PC-3 (cell line): ENCODE measurements at regions not wholly inside any gene's neighbourhood (a gene's known extent, or its start where the extent isn't known, plus 50 kb on each side); places are given as distances from the start of the nearest gene placed in this dataset.
A peak's percentile ranks its signal among the peaks of the same experiment; 100 is the strongest.

Experiments
- ATAC-seq: fragments of 200-7000 bp; cut with Tn5 transposase; 2 replicates; pipeline ENCODE4 v1.9.1; 2020; ENCODE audit warnings: mild to moderate bottlenecking, moderate library complexity
- BruUV-seq: library from RNA; stranded (reverse); fragments of 400-500 nt; replicated peaks from 2 replicates; lab custom pipeline; 2021; lab: Mats Ljungman, UMichigan
- CTCF ChIA-PET: fragments of 300-600 bp; sonication (Branson Sonifier 250); formaldehyde crosslinking; loops from one replicate; lab custom pipeline; 2022; ENCODE audit warnings: antibody characterized with exemption; lab: Charles Lee
- POLR2A ChIA-PET: fragments of 300-600 bp; sonication (Branson Sonifier 250); formaldehyde crosslinking; loops from one replicate; lab custom pipeline; 2022; ENCODE audit warnings: antibody characterized with exemption; ENCODE audit not compliant: unreplicated experiment; lab: Charles Lee
- DNase-seq: peaks from one replicate; pipeline ENCODE4 v3.0.0-alpha.2; 2015
- H2AFZ ChIP-seq: fragments of 300-600 bp; sonication (generic); 2 replicates; pipeline ENCODE4 v1.6.0; 2016; ENCODE audit warnings: antibody characterized with exemption, low read length
- H3F3A ChIP-seq: fragments of 300-600 bp; sonication (generic); one replicate; pipeline ENCODE4 v1.6.0; 2017; ENCODE audit warnings: antibody characterized with exemption, low read length, control low read depth, mild to moderate bottlenecking; ENCODE audit not compliant: unreplicated experiment
- H3K27ac ChIP-seq: fragments of 300-600 bp; sonication (generic); 2 replicates; pipeline ENCODE4 v1.5.1; 2016; ENCODE audit warnings: mild to moderate bottlenecking, low read length
- H3K27me3 ChIP-seq: fragments of 300-600 bp; sonication (generic); 2 replicates; pipeline ENCODE4 v1.6.1; 2016; ENCODE audit warnings: low read length, mixed read lengths
- H3K36me3 ChIP-seq: fragments of 300-600 bp; sonication (generic); 2 replicates; pipeline ENCODE4 v1.6.1; 2016; ENCODE audit warnings: low read depth, mixed run types, low read length, mixed read lengths
- H3K4me1 ChIP-seq: fragments of 300-600 bp; sonication (generic); 2 replicates; pipeline ENCODE4 v1.5.1; 2016; ENCODE audit warnings: low read length; ENCODE audit not compliant: insufficient read depth
- H3K4me2 ChIP-seq: fragments of 300-600 bp; sonication (generic); 2 replicates; pipeline ENCODE4 v1.6.0; 2016; ENCODE audit warnings: low read length
- H3K4me3 ChIP-seq: fragments of 300-600 bp; sonication (generic); 2 replicates; pipeline ENCODE4 v1.5.1; 2016; ENCODE audit warnings: mild to moderate bottlenecking, low read length, mixed read lengths
- H3K79me2 ChIP-seq: fragments of 300-600 bp; sonication (generic); 2 replicates; pipeline ENCODE4 v1.6.1; 2017; ENCODE audit warnings: low read length, mixed read lengths
- H3K9ac ChIP-seq: fragments of 300-600 bp; sonication (generic); 2 replicates; pipeline ENCODE4 v1.6.0; 2016; ENCODE audit warnings: mild to moderate bottlenecking, low read length
- H3K9me2 ChIP-seq: fragments of 300-600 bp; sonication (generic); replicated peaks from 2 replicates; pipeline ENCODE4 v1.6.1; 2016; ENCODE audit warnings: mixed run types, low read length, mixed read lengths
- H3K9me3 ChIP-seq: fragments of 300-600 bp; sonication (generic); 2 replicates; pipeline ENCODE4 v1.6.1; 2016; ENCODE audit warnings: low read length, mixed read lengths
- H4K20me1 ChIP-seq: fragments of 300-600 bp; sonication (generic); 2 replicates; pipeline ENCODE4 v1.6.1; 2016; ENCODE audit warnings: low read length, mixed read lengths
- CTCF ChIP-seq: fragments of 300-600 bp; sonication (generic); conservative IDR thresholded peaks from 2 replicates; pipeline ENCODE4 v1.5.1; 2017; ENCODE audit warnings: antibody characterized with exemption, low read depth, mild to moderate bottlenecking, low read length
- EZH2 ChIP-seq: fragments of 300-600 bp; sonication (generic); IDR thresholded peaks from one replicate; pipeline ENCODE4 v1.6.1; 2017; ENCODE audit warnings: antibody characterized with exemption, mild to moderate bottlenecking, low read length; ENCODE audit not compliant: unreplicated experiment
- EZH2phosphoT487 ChIP-seq: fragments of 300-600 bp; sonication (generic); IDR thresholded peaks from 2 replicates; pipeline ENCODE4 v1.6.1; 2018; ENCODE audit warnings: mild to moderate bottlenecking, antibody characterized with exemption, low read length, borderline replicate concordance
- intact Hi-C: fragments of 100-400 bp; cut with micrococcal nuclease; formaldehyde crosslinking; loops from 2 replicates; pipeline ENCODE4 v1.9.0; 2023

DNA sequence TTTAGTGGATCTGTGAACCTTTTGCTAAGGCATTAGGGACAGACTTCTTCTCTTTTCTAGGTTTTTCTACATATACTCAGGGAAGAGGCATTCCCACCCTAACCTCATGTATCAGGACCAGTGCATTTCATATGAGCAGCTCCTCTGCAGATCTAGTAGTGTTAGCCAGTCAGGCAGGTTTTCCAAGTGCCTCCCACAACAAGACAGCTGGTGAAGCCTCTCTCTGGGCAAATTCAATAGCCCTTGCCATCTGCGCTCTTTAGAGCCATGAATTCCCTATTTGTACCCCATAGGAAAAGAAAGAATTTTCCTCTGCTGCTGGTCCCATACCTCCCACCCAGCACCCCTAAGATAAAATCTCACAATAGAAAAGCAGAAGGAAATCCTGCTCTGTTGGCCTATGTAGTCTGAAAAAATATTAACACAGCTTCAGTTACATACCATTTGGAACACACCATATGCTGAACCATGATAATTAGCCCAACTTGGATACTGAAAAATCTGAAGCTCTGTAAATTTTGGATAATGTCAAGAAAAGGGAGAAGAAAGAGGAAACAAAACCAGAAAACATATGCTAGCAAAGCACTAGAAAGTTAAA, 1354.6 kb upstream of the NRXN1 start:
- Histone ChIP-seq H3K9ac (no peak overlapping the region), H3K27ac (no peak overlapping the region), H3K9me2 (no peaks in the 10 kb centered on the region), H3K4me1 (0 out of 2 replicates have a peak, but pooled peaks cover 7% of the 10 kb centered on the region), H3K4me2 (no peak overlapping the region), H3K36me3 (no peaks in the 10 kb centered on the region), H2AFZ (no peak overlapping the region), H4K20me1 (no peaks in the 10 kb centered on the region), H3K4me3 (no peak overlapping the region), H3K9me3 (no peaks in the 10 kb centered on the region), H3K79me2 (no peaks in the 10 kb centered on the region), H3K27me3 (no peaks in the 10 kb centered on the region), H3F3A (no peaks in the 10 kb centered on the region)
- no TSS peak for BruUV-seq
- DNase-seq (no peak), ATAC-seq (no peak)
- intact Hi-C loops, result no loop called here
- no peak for TF ChIP-seq EZH2phosphoT487
- no peak for TF ChIP-seq EZH2
- no peak for TF ChIP-seq CTCF
- ChIA-PET CTCF (no interaction called here), POLR2A (no interaction called here)

GRCh38 chr2:52383541-52383940, 1351.6 kb upstream of the NRXN1 start:
- 0 out of 2 replicates have a peak, but pooled peaks cover 7% of the 10 kb centered on the region for H3K4me1 ChIP-seq
- H3K9me3 ChIP-seq, result no peaks in the 10 kb centered on the region
- TF ChIP-seq EZH2phosphoT487 (no peak), CTCF (no peak), EZH2 (no peak)
- no peaks in the 10 kb centered on the region for H3K79me2 ChIP-seq
- no peak overlapping the region for H3K4me3 ChIP-seq
- BruUV-seq, result no TSS peak
- POLR2A ChIA-PET, result no interaction called here
- intact Hi-C loops, result no loop called here
- no peak for ATAC-seq
- DNase-seq, result no peak
- H4K20me1 ChIP-seq, result no peaks in the 10 kb centered on the region
- H2AFZ ChIP-seq, result no peak overlapping the region
- H3K4me2 ChIP-seq, result no peak overlapping the region
- H3K27me3 ChIP-seq, result no peaks in the 10 kb centered on the region
- no peak overlapping the region for H3K27ac ChIP-seq
- no peaks in the 10 kb centered on the region for H3K36me3 ChIP-seq
- no peaks in the 10 kb centered on the region for H3K9me2 ChIP-seq
- no peak overlapping the region for H3K9ac ChIP-seq
- H3F3A ChIP-seq, result no peaks in the 10 kb centered on the region
- CTCF ChIA-PET, result no interaction called here

GRCh38 chr2:52369178-52369577, 1337.2 kb upstream of the NRXN1 start:
- ATAC-seq, result peak; percentile 73; the same call in 1 of the 2 replicates
- Histone ChIP-seq H4K20me1 (no peaks in the 10 kb centered on the region), H3K4me1 (no peaks in the 10 kb centered on the region), H3K9me2 (no peaks in the 10 kb centered on the region), H3K27ac (no peak overlapping the region), H3K9ac (no peak overlapping the region), H3K4me2 (no peak overlapping the region), H2AFZ (no peak overlapping the region), H3K4me3 (no peak overlapping the region), H3K36me3 (no peaks in the 10 kb centered on the region), H3K27me3 (no peaks in the 10 kb centered on the region), H3K79me2 (no peaks in the 10 kb centered on the region), H3F3A (no peaks in the 10 kb centered on the region), H3K9me3 (no peaks in the 10 kb centered on the region)
- ChIA-PET CTCF (no interaction called here), POLR2A (no interaction called here)
- BruUV-seq, result no TSS peak
- DNase-seq, result peak; percentile 44
- TF ChIP-seq EZH2 (no peak), CTCF (no peak), EZH2phosphoT487 (no peak)
- intact Hi-C loops, result no loop called here
